ENCODE measurements at regions not wholly inside any gene's neighbourhood (a gene's known extent, or its start where the extent isn't known, plus 50 kb on each side); places are given as distances from the start of the nearest gene placed in this dataset.

DNA sequence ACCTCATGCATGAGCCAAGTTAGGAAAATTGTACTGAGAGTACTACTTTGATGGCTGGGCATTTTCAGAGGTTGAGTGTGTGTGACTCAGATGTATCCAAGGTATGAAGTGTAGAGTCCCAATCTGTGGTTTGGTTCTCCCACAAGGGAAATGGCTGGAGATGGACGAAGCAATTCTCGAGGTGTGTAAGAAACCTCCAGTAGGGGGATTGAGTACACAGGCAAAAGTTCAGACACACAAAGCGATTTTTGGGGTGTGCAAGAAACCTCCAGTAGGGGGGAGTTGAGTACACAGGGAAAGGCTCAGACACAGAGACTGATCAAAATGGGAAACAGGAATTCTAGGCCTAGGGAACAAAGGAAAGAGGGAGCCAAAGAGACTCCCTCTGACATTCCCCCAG lies 1536.3 kb downstream of the FAM181B start:
- TF ChIP-seq, protein P1, sequence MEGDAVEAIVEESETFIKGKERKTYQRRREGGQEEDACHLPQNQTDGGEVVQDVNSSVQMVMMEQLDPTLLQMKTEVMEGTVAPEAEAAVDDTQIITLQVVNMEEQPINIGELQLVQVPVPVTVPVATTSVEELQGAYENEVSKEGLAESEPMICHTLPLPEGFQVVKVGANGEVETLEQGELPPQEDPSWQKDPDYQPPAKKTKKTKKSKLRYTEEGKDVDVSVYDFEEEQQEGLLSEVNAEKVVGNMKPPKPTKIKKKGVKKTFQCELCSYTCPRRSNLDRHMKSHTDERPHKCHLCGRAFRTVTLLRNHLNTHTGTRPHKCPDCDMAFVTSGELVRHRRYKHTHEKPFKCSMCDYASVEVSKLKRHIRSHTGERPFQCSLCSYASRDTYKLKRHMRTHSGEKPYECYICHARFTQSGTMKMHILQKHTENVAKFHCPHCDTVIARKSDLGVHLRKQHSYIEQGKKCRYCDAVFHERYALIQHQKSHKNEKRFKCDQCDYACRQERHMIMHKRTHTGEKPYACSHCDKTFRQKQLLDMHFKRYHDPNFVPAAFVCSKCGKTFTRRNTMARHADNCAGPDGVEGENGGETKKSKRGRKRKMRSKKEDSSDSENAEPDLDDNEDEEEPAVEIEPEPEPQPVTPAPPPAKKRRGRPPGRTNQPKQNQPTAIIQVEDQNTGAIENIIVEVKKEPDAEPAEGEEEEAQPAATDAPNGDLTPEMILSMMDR (IDR thresholded peaks at IDR 0.05) = no peak
- TF ChIP-seq POLR2A (IDR thresholded peaks at IDR 0.05) = no peak

All from adrenal gland (tissue), 5 donors.